GM12878 (cell line): ENCODE measurements at regions not wholly inside any gene's neighbourhood (a gene's known extent, or its start where the extent isn't known, plus 50 kb on each side); places are given as distances from the start of the nearest gene placed in this dataset.

Experiments
- CTCF ChIP-seq, 3 experiments: IDR thresholded peaks in 2 of 3; conservative IDR thresholded peaks in 1 of 3; 2 replicates each; pipeline ENCODE4 v1.5.1; 2011; ENCODE audit warnings: low read depth in 3 of 3, low read length in 3 of 3, mild to moderate bottlenecking in 3 of 3, control low read depth in 2 of 3, moderate library complexity in 2 of 3, inconsistent platforms in 1 of 3, mixed read lengths in 1 of 3; ENCODE audit not compliant: control insufficient read depth in 2 of 3, insufficient read depth in 1 of 3; ENCODE audit errors: extremely low read depth in 1 of 3
- NKRF ChIP-seq: fragments of 450-650 bp; conservative IDR thresholded peaks from 2 replicates; pipeline ENCODE4 v1.6.1; 2017; ENCODE audit warnings: mild to moderate bottlenecking, moderate library complexity
- TF ChIP-seq, protein P1 (sequence below): IDR thresholded peaks from 2 replicates; pipeline ENCODE4 v1.6.1; 2012; ENCODE audit warnings: low read depth, low read length, improper control_type of control experiment
- TF ChIP-seq, protein P2 (sequence below): IDR thresholded peaks from 2 replicates; pipeline ENCODE4 v1.6.1; 2011; ENCODE audit warnings: low read depth, low read length, improper control_type of control experiment, borderline replicate concordance

- no peak for TF ChIP-seq NKRF
- TF ChIP-seq CTCF (IDR thresholded peaks at IDR 0.05 in 2 of 3, conservative IDR thresholded peaks at IDR 0.05 in 1 of 3; ENCODE audit: control insufficient read depth in 2 of 3, extremely low read depth in 1 of 3, insufficient read depth in 1 of 3, low read depth in 3 of 3, low read length in 3 of 3) = no peak
- TF ChIP-seq, protein P1, sequence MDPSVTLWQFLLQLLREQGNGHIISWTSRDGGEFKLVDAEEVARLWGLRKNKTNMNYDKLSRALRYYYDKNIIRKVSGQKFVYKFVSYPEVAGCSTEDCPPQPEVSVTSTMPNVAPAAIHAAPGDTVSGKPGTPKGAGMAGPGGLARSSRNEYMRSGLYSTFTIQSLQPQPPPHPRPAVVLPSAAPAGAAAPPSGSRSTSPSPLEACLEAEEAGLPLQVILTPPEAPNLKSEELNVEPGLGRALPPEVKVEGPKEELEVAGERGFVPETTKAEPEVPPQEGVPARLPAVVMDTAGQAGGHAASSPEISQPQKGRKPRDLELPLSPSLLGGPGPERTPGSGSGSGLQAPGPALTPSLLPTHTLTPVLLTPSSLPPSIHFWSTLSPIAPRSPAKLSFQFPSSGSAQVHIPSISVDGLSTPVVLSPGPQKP = no peak
- TF ChIP-seq, protein P2, sequence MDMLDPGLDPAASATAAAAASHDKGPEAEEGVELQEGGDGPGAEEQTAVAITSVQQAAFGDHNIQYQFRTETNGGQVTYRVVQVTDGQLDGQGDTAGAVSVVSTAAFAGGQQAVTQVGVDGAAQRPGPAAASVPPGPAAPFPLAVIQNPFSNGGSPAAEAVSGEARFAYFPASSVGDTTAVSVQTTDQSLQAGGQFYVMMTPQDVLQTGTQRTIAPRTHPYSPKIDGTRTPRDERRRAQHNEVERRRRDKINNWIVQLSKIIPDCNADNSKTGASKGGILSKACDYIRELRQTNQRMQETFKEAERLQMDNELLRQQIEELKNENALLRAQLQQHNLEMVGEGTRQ = no peak
These were observed 86.1 kb upstream of the MTPN start for GRCh38 chr7:136063326-136063666.
